Tibial nerve (tissue), 4 donors: ENCODE measurements at regions not wholly inside any gene's neighbourhood (a gene's known extent, or its start where the extent isn't known, plus 50 kb on each side); places are given as distances from the start of the nearest gene placed in this dataset.
A peak's percentile ranks its signal among the peaks of the same experiment; 100 is the strongest.

Experiments used
- DNase-seq, 2 donors: peaks; one replicate each; pipeline ENCODE4 v3.0.0-alpha.2; 2019; ENCODE audit warnings: low spot score in 2 of 2
- H3K27ac ChIP-seq, 4 donors: fragments of 200-600 bp; sonication (generic) in 3 of 4; one replicate each; pipeline ENCODE4 v1.5.1; 2017 to 2019; ENCODE audit warnings: mild to moderate bottlenecking in 1 of 4
- H3K27me3 ChIP-seq, 2 donors: fragments of 200-600 bp; sonication (generic) in 1 of 2; one replicate each; pipeline versions ENCODE4 v1.5.1 to v1.6.0; 2017 to 2019
- H3K36me3 ChIP-seq, 3 donors: fragments of 200-600 bp; sonication (generic); one replicate each; pipeline ENCODE4 v1.5.1; 2018 to 2019
- H3K4me1 ChIP-seq, 4 donors: fragments of 200-600 bp; sonication (generic) in 3 of 4; one replicate each; pipeline ENCODE4 v1.5.1; 2017 to 2019
- H3K4me3 ChIP-seq, 4 donors: fragments of 200-600 bp; sonication (generic) in 3 of 4; one replicate each; pipeline ENCODE4 v1.5.1; 2017 to 2019; ENCODE audit warnings: mild to moderate bottlenecking in 1 of 4, moderate library complexity in 1 of 4
- H3K9me3 ChIP-seq, 4 donors: fragments of 200-600 bp; sonication (generic) in 3 of 4; one replicate each; pipeline ENCODE4 v1.5.1; 2017 to 2019
- CTCF ChIP-seq, 5 experiments: fragments of 200-600 bp in 3 of 5; fragments of 450-650 bp in 2 of 5; sonication (generic) in 3 of 5; IDR thresholded peaks; one replicate each; pipeline ENCODE4 v1.5.1; 2016 to 2019; ENCODE audit warnings: antibody characterized with exemption in 5 of 5, mild to moderate bottlenecking in 3 of 5, moderate library complexity in 2 of 5
- EP300 ChIP-seq, 2 donors: sonication (generic); formaldehyde crosslinking; IDR thresholded peaks; one replicate each; pipeline ENCODE4 v1.6.1; 2017; ENCODE audit warnings: antibody characterized with exemption in 2 of 2, mild to moderate bottlenecking in 1 of 2
- POLR2A ChIP-seq, 2 donors: fragments of 450-650 bp; IDR thresholded peaks; one replicate each; pipeline ENCODE4 v1.6.1; 2017; ENCODE audit warnings: antibody characterized with exemption in 2 of 2, mild to moderate bottlenecking in 2 of 2, moderate library complexity in 2 of 2
- WGBS, 2 donors: methylation state at CpG; one replicate each; pipeline ENCODE4 v1.1.5; 2018; 5-methylcytosine and 5-hydroxymethylcytosine counted together

- 86 to 93% methylated on average over 2 of the region's 2 CpGs for WGBS, 2 donors
- no peaks in the 10 kb centered on the region for H3K9me3 ChIP-seq
- H3K36me3 ChIP-seq: no peaks in the 10 kb centered on the region
- no peak overlapping the region for H3K4me3 ChIP-seq
- TF ChIP-seq POLR2A (IDR thresholded peaks at IDR 0.05) (no peak), CTCF (IDR thresholded peaks at IDR 0.05) (no peak), EP300 (IDR thresholded peaks at IDR 0.05) (no peak)
- DNase-seq: peak in 1 of 2 donors; percentile 1
- H3K27ac ChIP-seq: no peak overlapping the region
- no peaks in the 10 kb centered on the region for H3K27me3 ChIP-seq
- H3K4me1 ChIP-seq: peaks cover 0 to 6% (median 0%) of the 10 kb centered on the region in 4 donors
Observed at GRCh38 chr15:68506071-68506470, 72.7 kb upstream of the CORO2B start.

GRCh38 chr15:68507447-68507846, 71.3 kb upstream of the CORO2B start:
- WGBS, 2 donors: 94 to 98% methylated on average over 2 of the region's 2 CpGs
- H3K4me1 ChIP-seq: peaks cover 0 to 16% (median 0%) of the 10 kb centered on the region in 4 donors
- no peak overlapping the region for H3K27ac ChIP-seq
- H3K36me3 ChIP-seq: no peaks in the 10 kb centered on the region
- no peak overlapping the region for H3K4me3 ChIP-seq
- H3K9me3 ChIP-seq: no peaks in the 10 kb centered on the region
- no peaks in the 10 kb centered on the region for H3K27me3 ChIP-seq
- DNase-seq: peak in 1 of 2 donors; percentile 3
- TF ChIP-seq CTCF (IDR thresholded peaks at IDR 0.05) (no peak), EP300 (IDR thresholded peaks at IDR 0.05) (no peak), POLR2A (IDR thresholded peaks at IDR 0.05) (no peak)

- no peak for DNase-seq
Observed at GRCh38 chr15:68508485-68509189, 70.2 kb upstream of the CORO2B start.

GRCh38 chr15:68510558-68510957, 68.2 kb upstream of the CORO2B start:
- WGBS, 2 donors: 34 to 51% methylated on average over 2 of the region's 2 CpGs
- Histone ChIP-seq H3K4me3 (no peak overlapping the region), H3K27me3 (no peaks in the 10 kb centered on the region), H3K27ac (peak overlapping the region in 2 of 4 donors; percentile 65 to 72), H3K4me1 (peaks cover 0 to 16% (median 0%) of the 10 kb centered on the region in 4 donors), H3K9me3 (no peaks in the 10 kb centered on the region), H3K36me3 (no peaks in the 10 kb centered on the region)
- no peak for TF ChIP-seq CTCF (IDR thresholded peaks at IDR 0.05)
- TF ChIP-seq POLR2A (IDR thresholded peaks at IDR 0.05): no peak
- no peak for TF ChIP-seq EP300 (IDR thresholded peaks at IDR 0.05)
- no peak for DNase-seq

More at GRCh38 chr15:68508485-68509189, 70.2 kb upstream of the CORO2B start:
- no peaks in the 10 kb centered on the region for H3K36me3 ChIP-seq
- peaks cover 0 to 16% (median 0%) of the 10 kb centered on the region in 4 donors for H3K4me1 ChIP-seq
- 63 to 71% methylated on average over 7 to 12 of the region's 12 CpGs for WGBS, 2 donors
- H3K4me3 ChIP-seq: no peak overlapping the region
- no peaks in the 10 kb centered on the region for H3K9me3 ChIP-seq
- no peak overlapping the region for H3K27ac ChIP-seq
- no peaks in the 10 kb centered on the region for H3K27me3 ChIP-seq
- TF ChIP-seq EP300 (IDR thresholded peaks at IDR 0.05) (no peak), POLR2A (IDR thresholded peaks at IDR 0.05) (no peak), CTCF (IDR thresholded peaks at IDR 0.05) (no peak)
